Glutamatergic neuron (in vitro differentiated cells): ENCODE measurements at regions not wholly inside any gene's neighbourhood (a gene's known extent, or its start where the extent isn't known, plus 50 kb on each side); places are given as distances from the start of the nearest gene placed in this dataset.

Source experiments
- DNase-seq: peaks from one replicate; pipeline ENCODE4 v3.0.0; 2022
- H3K27ac Mint-ChIP-seq: one replicate; pipeline ENCODE4 v1.8.0; 2020; ENCODE audit warnings: mild to moderate bottlenecking, mixed read lengths, inconsistent platforms; ENCODE audit not compliant: unreplicated experiment
- H3K27me3 Mint-ChIP-seq: one replicate; pipeline ENCODE4 v1.8.0; 2020; ENCODE audit warnings: mild to moderate bottlenecking, moderate library complexity, mixed read lengths, inconsistent platforms; ENCODE audit not compliant: unreplicated experiment
- H3K36me3 Mint-ChIP-seq: one replicate; pipeline ENCODE4 v1.8.0; 2020; ENCODE audit warnings: mild to moderate bottlenecking, mixed read lengths, inconsistent platforms; ENCODE audit not compliant: unreplicated experiment
- H3K4me1 Mint-ChIP-seq: one replicate; pipeline ENCODE4 v1.8.0; 2020; ENCODE audit warnings: mild to moderate bottlenecking, low read depth, mixed read lengths, inconsistent platforms; ENCODE audit not compliant: unreplicated experiment
- H3K4me3 Mint-ChIP-seq: one replicate; pipeline ENCODE4 v1.8.0; 2020; ENCODE audit warnings: mild to moderate bottlenecking, mixed read lengths, inconsistent platforms; ENCODE audit not compliant: unreplicated experiment
- H3K9me3 Mint-ChIP-seq: one replicate; pipeline ENCODE4 v1.8.0; 2020; ENCODE audit warnings: mild to moderate bottlenecking, moderate library complexity, mixed read lengths, inconsistent platforms; ENCODE audit not compliant: unreplicated experiment
- TF ChIP-seq, protein P1 (sequence below): fragments of 200-600 bp; sonication (generic); IDR thresholded peaks from one replicate; pipeline ENCODE4 v1.5.0; 2021; ENCODE audit not compliant: partially characterized antibody, unreplicated experiment

DNA sequence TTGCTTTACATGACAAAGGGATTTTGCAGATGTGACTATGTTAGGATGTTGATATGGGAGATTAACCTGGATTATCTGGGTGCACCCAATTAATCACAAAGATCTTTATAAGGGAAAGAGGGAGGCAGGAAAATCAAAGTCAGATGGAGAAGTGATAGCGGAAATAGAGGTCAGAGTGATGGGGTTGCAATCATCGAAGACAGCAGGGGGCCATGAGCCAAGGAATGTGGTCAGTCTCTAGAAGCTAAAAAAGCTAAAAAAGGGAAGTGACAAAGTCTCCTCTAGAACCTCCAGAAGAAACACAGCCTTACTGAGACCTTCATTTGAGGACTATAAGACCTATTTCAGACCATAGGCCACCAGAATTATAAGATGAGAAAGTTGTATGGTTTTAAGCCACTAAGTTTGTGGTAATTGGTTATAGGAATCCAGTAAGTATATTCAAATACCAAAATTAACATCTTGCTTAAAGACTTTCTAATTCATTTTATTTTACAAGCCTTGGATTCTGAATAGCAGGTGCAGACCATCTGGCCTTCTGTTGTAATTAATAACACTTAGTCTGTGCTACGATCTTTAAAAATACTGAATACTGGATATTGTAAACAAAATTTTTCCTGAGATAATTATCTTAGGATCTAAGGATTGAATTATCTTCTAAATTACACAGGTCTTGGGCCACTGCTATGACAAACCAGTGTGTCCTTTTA lies 493.4 kb upstream of the PCDH20 start:
- Mint-ChIP-seq H3K36me3 (no peaks in the 10 kb centered on the region), H3K4me1 (no peaks in the 10 kb centered on the region), H3K4me3 (no peak overlapping the region), H3K9me3 (no peaks in the 10 kb centered on the region), H3K27me3 (no peaks in the 10 kb centered on the region), H3K27ac (no peak overlapping the region)
- TF ChIP-seq, protein P1, sequence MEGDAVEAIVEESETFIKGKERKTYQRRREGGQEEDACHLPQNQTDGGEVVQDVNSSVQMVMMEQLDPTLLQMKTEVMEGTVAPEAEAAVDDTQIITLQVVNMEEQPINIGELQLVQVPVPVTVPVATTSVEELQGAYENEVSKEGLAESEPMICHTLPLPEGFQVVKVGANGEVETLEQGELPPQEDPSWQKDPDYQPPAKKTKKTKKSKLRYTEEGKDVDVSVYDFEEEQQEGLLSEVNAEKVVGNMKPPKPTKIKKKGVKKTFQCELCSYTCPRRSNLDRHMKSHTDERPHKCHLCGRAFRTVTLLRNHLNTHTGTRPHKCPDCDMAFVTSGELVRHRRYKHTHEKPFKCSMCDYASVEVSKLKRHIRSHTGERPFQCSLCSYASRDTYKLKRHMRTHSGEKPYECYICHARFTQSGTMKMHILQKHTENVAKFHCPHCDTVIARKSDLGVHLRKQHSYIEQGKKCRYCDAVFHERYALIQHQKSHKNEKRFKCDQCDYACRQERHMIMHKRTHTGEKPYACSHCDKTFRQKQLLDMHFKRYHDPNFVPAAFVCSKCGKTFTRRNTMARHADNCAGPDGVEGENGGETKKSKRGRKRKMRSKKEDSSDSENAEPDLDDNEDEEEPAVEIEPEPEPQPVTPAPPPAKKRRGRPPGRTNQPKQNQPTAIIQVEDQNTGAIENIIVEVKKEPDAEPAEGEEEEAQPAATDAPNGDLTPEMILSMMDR: no peak
- DNase-seq: no peak

- no peak for DNase-seq
- H3K4me1 Mint-ChIP-seq: no peaks in the 10 kb centered on the region
- no peak overlapping the region for H3K27ac Mint-ChIP-seq
- TF ChIP-seq, protein P1: no peak
- no peaks in the 10 kb centered on the region for H3K9me3 Mint-ChIP-seq
- no peaks in the 10 kb centered on the region for H3K27me3 Mint-ChIP-seq
- H3K4me3 Mint-ChIP-seq: no peak overlapping the region
- no peaks in the 10 kb centered on the region for H3K36me3 Mint-ChIP-seq
Observed at GRCh38 chr13:61905054-61905453, 489.4 kb upstream of the PCDH20 start.

GRCh38 chr13:61901946-61902541 lies 486.4 kb upstream of the PCDH20 start:
- Mint-ChIP-seq H3K36me3 (no peaks in the 10 kb centered on the region), H3K4me3 (no peak overlapping the region), H3K27ac (no peak overlapping the region), H3K27me3 (no peaks in the 10 kb centered on the region), H3K9me3 (no peaks in the 10 kb centered on the region), H3K4me1 (no peaks in the 10 kb centered on the region)
- DNase-seq: no peak
- TF ChIP-seq, protein P1: no peak

- H3K4me3 Mint-ChIP-seq: no peak overlapping the region
- H3K27me3 Mint-ChIP-seq: no peaks in the 10 kb centered on the region
- H3K36me3 Mint-ChIP-seq: no peaks in the 10 kb centered on the region
- DNase-seq: no peak
- TF ChIP-seq, protein P1: no peak
- no peak overlapping the region for H3K27ac Mint-ChIP-seq
- no peaks in the 10 kb centered on the region for H3K4me1 Mint-ChIP-seq
- H3K9me3 Mint-ChIP-seq: no peaks in the 10 kb centered on the region
Observed at GRCh38 chr13:61900033-61900432, 484.4 kb upstream of the PCDH20 start.

DNA sequence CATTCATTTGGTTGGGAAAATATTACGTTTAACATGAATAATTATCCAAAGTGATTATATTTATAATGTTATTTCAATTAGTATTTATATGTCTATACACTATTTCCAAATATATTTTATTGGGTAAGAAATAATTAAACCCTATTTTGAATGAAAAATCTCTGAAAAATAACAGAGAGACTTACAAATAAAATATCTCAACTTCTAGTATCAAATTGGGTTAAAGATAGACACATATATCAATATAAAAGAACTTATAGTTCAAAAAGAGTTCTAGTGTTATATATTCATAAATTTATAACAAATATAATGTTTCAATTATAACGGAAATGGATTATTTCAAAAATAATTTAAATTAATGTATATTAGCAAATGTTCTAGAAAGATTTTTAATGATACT lies 482.6 kb upstream of the PCDH20 start:
- Mint-ChIP-seq H3K4me1 (no peaks in the 10 kb centered on the region), H3K36me3 (no peaks in the 10 kb centered on the region), H3K27ac (no peak overlapping the region), H3K9me3 (no peaks in the 10 kb centered on the region), H3K27me3 (no peaks in the 10 kb centered on the region), H3K4me3 (no peak overlapping the region)
- TF ChIP-seq, protein P1: no peak
- DNase-seq: no peak
